HG03457 (cell line): ENCODE measurements at regions not wholly inside any gene's neighbourhood (a gene's known extent, or its start where the extent isn't known, plus 50 kb on each side); places are given as distances from the start of the nearest gene placed in this dataset.

Experiments
- ATAC-seq: cut with Tn5 transposase; IDR thresholded peaks from one replicate; pipeline ENCODE4 v1.9.1; 2021; ENCODE audit warnings: moderate number of reproducible peaks; ENCODE audit not compliant: unreplicated experiment

DNA sequence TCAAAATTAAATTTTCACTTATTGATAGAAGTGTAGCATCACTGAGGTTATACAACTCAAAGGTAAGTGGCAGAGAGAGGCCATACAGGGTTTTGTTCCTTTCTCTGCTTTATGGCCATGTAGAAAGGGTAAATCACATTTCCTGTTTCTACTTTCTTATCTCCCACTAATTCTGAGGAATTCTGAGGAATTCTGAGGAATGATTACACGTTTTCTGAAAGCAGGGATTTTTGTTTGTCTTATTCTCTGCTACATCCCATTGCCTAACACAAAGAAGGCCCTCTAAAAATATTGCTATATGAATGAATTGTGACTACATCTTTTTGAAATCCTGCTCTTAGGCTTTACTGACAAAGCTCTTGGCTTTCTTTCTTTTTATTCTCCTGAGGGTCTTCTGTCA lies 516.9 kb upstream of the ZNF608 start:
- ATAC-seq = no peak

DNA sequence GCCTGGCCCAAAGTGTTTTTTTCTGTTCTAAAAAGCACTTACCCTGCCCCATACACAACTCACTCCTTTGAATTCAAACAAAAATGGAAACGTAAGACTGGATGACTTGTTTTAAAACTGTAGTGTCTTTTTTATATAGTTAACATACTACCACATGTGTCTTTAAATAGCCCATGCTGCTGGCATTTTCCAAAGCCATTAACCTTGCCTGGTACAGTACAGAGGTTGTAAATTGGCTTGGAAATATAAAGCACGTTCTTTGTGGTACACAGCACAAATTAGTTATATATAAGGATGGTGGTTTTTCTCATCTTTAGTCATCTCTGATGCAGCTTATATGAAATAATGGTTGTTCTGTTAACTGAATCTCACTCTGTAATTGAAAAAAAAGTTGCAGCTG lies 519.7 kb upstream of the ZNF608 start:
- ATAC-seq = no peak

DNA sequence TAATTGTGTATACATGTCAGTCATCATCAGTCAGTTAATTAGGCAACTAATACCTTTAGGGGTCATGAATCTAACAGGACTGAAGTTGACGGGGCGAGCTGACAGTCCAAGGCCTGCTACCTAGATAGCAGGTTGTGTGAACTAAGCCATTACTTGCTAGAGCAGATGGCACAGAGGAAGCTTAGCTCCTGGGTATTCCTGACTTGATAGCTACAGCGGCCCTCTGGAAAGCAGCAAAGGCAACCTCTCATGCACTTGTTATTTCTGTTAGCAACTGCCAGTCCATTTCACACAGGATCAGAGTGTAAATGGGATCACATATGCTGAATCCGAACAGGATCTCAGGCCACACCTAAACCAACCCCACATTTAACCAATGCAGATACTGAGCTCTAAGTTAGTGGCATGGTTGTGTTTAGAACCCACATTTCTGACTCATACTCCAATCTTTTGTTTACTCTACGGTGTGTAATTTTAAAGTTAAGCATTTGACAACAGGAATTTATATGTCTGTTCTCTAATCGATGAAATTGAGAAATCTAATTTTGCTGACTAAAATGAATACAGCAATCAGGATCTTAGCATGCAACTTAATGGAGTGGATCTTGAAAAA lies 521.3 kb upstream of the ZNF608 start:
- no peak for ATAC-seq

DNA sequence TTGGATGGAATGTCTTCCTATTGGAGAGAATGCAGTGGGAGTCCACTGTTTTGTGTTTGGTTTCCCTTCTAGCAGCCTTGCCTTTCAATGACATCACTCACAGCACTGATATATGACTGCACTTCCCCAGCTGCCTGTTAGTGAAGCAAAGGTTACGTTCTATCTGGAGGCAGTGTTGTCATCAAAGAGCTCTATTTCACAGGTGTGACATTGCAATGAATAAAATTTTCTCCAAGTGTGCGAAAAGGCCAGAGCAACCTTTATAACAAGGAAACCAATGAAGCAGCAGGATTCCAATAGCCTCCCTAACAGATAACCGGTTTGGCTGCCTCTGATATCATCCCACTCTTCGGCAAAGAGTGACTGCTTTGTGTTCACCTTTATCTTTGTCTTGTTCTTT lies 523.5 kb upstream of the ZNF608 start:
- no peak for ATAC-seq

DNA sequence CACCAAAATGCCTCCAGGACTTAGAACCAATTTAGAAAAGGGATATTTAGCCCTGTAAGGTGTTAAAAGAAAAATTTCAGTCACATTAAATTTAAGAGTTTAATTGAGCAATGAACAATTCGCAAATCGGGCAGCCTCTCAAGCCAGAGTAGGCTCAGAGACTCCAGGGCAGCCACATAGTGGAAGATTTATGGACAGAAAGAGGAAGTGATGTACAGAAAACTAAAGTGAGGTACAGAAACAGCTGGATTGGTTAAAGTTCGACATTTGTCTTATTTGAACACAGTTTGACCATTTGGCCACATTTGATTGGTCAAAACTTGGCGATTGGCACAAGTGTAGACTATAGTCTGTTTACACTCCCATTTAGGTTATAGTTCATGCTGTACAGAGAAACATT lies 525.9 kb upstream of the ZNF608 start:
- no peak for ATAC-seq

DNA sequence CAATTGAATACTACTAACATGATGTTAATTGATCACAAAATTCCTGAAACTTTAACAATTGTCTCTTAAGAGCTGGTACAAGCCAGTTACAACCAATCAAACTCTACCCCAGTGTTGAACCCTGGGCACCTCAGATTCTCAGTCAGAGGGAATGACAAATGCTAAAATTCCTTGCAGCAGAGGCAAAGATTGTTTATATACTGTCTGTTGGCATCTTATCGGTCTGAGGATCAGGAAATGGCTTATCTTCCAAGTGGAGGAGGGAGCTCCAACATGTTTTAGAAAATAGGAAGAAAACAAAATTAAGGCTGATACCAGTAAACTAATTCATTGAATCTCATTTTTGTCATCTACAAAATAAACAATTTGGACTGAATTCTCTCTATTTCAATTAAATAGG lies 527.8 kb upstream of the ZNF608 start:
- no peak for ATAC-seq

DNA sequence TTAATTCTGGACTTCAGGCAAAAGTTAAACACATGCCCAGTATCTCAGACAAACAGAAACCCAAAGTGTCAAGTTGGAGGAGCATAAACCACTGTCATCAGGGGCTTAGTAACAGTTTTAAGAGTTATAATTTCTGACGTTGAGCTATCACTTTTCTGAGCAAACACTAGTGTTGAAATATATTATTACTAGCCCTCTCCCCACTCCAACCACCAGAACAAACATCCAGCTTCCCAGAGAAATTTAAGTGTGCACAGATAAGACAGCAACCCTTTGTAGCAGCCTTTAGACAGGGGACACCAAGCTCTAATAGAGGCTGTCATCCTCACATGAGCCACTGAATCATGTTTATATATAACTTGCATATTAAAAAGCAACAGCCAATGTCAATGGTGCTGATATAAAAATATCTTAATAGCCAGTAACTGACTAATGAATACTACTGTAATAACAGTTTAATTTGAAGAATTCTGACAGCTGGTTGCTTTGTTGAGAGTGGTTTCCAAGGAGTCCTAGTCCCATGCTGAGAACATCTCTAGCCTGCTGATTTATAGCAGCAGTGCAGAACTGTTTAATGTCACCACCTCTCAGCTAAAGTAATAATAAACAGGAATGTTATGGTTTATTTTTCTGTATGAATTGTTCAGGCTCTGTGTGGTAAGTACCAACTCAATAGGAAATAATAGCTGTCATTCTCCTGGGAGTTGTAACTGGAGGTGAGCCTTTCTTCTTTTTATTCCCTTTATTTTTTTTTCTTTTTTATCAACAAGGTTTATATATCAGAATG lies 528.7 kb upstream of the ZNF608 start:
- no peak for ATAC-seq

DNA sequence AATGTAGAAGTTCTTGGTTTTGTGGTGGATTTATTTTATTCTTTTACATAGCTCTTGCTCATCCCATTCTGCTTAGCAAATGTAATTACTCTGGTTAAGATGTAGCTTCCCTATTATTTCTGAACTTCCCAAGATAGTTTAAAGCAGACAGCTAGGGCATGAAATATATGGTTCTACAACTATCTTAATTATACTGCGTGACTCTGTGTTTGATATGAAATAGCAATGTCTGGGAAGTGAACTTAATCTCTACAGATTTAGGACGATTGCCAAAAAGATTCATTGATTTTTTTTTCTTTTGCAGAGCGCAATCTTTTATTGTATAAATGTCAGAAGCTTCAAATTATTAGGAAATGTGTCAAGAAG lies 529.3 kb upstream of the ZNF608 start:
- ATAC-seq = no peak

DNA sequence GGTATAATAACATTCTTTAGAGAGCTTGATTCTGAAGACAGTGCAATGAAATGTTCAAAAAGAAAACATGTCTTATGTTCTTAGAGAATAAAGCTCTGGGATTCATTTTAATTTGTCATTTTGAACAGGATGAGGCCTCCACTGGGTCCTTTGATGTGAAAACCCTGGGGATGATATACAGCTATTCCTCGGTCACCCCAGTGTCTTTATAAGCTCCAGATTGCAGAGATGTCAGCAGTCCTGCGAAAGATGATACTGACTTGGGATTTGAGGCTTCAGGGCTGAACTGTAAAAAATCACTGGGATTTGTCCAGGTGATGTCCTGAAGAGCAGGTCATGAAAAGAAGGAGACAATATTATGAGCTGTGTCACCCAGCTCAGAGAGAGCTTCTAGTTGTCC lies 529.7 kb upstream of the ZNF608 start:
- ATAC-seq = no peak

DNA sequence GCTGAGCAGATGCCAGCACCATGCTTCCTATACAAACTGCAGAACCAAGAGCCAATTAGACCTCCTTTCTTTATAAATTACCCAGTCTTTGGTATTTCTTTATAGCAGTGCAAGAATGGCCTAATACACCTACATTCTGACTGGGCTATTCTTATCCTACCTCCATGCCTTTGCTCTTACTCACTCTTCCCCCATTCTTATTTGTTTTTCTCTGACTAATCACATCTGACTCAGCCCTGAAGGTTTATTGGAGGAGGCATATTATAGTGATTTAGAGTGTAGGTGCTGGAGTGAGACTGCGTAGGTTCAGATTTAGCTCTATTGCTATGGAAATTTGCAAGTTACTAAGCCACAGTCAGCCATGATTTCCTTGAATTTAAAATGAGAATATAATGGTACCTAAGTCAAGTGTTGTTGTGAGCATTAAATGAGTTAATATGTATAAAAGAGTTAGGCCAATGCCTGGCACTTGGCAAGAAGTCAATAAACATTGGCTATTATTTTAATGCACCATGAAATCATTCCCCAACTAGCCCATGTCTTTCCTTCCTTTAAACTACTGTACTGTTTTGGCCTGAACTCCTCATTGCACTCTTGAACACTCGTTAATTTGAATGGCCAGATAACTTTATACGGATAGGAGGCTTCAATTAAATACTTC lies 531.2 kb upstream of the ZNF608 start:
- no peak for ATAC-seq

DNA sequence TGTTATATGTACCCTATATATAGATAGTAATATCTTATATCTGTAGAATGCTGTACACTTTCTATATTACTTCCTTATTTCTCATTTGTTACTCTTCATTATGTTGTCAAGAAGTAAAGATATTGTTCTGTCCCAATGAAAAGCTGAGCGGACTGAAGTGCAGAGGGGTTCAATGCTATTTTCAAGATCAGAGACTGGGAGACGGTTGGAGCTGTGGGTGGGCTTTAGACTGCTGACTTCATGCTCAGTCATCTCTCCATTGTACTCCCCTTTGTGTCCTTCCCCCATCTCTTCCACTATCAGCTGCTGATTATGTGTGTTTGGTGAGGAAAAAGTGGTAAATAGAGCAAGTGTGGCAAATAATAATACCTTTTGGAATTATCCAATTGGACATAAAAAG lies 532.3 kb upstream of the ZNF608 start:
- no peak for ATAC-seq

DNA sequence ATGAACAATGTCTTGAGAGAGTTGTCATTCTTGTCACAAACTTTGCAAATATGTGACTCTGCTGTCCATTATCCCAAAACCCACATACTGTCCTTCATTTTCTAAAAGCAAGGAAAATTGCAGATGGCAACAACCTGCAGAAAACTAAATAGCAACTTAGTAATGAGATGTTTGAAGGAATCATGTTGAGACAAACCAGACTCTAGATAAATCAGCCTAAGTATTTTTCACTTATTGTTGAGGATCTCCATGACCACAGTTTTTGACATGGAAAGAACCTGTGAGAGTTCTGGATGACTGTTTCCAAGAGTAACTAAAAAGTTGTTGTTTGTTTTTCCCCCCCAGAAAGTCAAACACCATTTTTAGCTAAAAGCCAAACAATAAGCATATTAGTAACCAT lies 535.2 kb upstream of the ZNF608 start:
- ATAC-seq = no peak

DNA sequence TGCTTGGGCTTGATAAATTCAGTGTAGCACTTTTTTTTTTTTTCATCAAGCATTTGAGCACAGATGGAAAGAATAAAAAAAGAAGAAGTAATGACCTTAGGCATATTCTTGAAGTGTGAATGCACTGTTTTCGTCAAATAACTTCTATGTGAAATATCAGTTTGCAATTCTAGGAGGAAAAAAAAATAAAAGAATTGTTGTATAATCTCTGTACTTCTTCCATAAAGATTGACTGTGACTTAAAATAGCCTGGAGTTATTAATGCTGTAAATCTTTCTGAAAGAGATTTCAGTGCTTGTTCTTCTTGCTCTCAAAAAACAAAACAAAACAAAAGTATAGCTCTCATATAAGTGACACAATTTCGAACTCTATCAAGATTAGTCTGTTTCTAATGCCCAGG lies 536.9 kb upstream of the ZNF608 start:
- ATAC-seq = no peak

DNA sequence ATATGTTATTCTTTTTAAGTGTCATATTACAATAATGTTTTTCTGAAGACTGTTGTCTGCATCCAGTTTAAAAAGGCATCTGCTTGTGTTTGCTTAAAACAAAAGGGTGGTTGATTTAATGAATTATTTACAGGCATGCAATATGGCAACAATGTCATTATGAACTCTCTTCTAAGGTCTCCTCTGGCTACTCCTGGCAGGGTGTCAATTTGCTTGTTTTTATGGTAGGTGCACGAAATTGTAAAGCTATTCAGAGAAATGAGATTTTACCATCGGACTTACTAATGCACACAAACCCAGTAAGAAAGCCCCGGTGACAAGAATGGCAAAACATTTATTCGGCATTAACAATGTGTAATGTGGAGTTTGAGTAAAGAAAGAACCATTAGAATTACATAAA lies 539.8 kb upstream of the ZNF608 start:
- no peak for ATAC-seq

DNA sequence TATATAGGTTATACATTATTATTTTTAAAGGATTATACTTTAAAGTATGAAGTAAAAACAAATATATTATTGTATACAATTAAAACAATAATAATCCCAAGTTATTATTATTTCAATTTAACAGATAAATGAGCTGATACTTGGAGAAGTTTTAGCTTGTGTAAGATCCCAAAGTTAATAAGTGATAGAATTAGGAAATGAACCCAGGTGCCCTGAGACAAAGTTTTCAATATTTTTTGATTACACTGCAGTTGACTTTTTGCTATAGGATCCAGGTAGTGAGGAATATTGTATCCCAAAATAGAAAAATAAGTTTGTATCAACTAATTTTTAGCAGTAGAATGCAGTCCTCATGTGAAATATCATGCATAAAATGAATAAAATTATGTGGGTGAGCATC lies 543.2 kb upstream of the ZNF608 start:
- no peak for ATAC-seq

DNA sequence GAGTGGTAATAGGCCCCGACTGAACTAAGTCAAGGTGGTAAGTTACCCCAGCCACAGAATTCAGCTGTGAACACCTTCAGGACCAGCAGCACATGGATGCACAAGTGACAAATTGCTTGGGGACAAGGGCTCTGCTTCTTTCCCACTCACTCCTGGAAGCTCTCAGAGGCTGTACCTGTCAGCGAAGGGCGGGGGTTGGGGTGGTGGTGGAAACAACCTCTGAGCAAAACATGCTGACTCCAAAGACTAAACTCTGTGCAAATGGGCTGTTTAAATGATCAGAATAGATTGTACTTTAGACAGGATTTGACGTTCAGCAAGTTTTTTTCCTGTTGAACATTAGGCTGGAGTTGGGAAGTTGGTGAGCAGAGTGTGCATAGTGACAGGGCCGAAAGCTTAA lies 544.5 kb upstream of the ZNF608 start:
- ATAC-seq = no peak

DNA sequence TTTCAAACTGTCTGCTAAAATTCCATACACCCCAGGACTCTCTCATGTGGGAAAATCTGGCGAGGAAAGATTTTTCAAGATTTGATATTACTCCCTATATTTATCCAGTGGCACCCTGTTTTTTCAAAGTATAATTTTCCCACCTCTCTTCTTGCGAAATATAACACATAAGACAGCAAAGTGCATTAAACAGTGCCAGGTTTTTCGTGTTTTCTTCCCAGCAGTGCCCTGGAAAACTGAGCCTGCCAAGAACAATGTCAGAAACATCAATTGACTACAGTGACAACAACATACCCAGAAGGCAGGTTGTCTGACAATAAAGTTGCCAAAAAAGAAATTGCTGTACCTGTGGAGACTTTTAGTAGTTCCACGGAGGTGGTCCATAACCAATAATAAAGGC lies 545.0 kb upstream of the ZNF608 start:
- no peak for ATAC-seq

DNA sequence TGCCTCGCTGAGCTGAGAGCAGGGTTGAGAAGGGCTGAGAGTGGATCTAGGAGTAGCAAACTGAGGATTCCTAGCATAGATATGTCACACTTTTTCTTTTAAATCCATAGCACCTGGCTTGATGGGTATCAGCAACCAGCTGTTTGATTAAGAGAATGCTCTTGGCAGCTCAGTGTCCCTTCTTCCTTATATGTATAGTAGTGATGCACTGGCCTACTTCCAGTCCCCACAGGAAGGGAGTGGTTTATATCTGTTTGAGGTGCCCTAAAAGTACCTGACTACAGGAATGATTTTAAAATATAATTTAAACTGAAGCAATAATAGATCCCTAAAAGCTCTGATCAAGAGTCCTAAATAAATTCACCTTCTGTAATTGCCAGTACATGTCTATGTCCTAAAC lies 546.8 kb upstream of the ZNF608 start:
- no peak for ATAC-seq

DNA sequence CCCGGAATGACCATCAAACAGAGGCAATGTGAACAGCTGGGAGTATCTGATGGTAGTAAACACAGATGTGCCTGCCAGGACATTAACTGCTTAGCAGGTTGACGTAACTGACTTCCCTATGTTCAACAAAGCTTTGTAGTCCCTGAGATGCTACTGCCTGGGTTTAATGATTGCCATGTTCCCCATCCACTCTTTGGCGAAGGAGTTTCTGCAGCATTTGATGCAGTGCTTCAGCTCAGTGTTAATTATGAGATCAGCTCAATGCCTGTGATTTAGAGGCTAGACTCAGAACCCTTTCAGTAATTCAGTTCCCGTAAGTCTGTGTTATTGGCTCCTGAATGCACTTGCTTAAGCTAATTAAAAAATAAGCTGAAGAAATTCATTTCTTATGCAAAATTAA lies 547.3 kb upstream of the ZNF608 start:
- no peak for ATAC-seq

DNA sequence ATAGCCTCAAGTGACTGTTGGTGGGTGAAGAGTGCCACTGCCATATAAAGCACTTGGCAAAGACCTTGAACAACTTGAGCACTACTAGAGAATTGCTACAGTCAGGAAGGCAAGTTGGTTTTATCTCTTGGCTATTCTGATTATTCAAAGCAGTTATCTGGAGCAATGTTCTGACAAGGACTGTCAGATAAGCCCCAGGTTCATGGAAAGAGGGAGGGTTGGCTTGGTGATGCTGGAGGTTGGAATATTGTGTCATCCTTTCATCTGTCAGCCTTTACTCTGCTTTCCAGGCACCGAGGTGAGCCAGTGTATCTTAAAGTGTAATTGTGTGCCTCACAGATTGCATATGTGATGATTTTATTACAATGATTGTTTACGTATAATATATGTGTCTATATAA lies 548.4 kb upstream of the ZNF608 start:
- ATAC-seq = no peak

DNA sequence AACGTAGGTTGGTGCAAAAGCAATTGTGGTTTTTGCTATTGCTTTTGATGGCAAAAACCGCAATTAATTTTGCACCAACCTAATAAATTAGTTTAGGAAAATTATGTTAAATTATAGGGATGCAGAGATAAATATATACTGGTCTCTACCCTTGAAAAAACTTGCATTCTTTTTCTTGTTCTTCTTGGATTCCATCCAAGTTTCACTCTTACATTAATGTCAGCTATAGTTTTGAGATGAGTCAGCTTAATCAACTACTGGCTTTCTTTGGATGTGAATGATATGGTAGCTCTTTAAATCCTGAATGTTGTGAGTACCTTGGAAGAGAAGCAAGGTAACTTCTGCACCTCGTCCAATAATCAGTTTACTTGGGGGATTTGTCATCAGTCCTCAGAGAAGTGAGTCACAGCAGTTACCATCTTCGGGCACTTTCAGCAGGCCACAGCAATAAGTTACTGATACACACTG lies 549.0 kb upstream of the ZNF608 start:
- no peak for ATAC-seq

DNA sequence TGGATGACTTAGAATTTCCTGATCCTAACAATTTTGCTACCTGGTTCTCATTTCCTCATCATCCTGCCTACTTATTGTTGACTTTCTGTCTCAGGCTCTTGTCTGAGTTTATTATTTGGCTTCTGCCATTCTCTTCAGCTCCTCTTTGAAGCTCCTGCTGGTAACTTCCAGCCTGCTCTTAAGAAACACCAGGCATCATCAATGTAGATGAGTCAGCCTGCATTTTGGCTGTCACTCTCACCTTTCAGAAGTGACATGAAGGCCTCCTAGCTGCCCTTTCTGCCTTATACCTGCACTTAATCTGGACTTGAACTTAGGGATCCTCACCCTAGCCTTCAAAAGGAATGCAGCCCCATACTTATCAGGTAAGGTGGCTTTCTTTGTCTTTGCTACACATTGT lies 551.8 kb upstream of the ZNF608 start:
- ATAC-seq = no peak
